ENCODE measurements at regions not wholly inside any gene's neighbourhood (a gene's known extent, or its start where the extent isn't known, plus 50 kb on each side); places are given as distances from the start of the nearest gene placed in this dataset.

- in situ Hi-C loops (cut with MboI; ENCODE audit: low sequenced_read_pairs in 4 of 4), result no loop called here
Observed at GRCh38 chr1:80566867-80567266, 1233.9 kb upstream of the ADGRL2 start.

GRCh38 chr1:80566123-80566522, 1234.6 kb upstream of the ADGRL2 start:
- DNase-seq (no peak), ATAC-seq (no peak)
- TF ChIP-seq POLR2A (IDR thresholded peaks at IDR 0.05) (no peak), CTCF (IDR thresholded peaks at IDR 0.05 in 4 of 5, conservative IDR thresholded peaks at IDR 0.05 in 1 of 5) (no peak)

More at GRCh38 chr1:80566867-80567266, 1233.9 kb upstream of the ADGRL2 start:
- Histone ChIP-seq H3K9me3 (no peaks in the 10 kb centered on the region), H3K4me1 (no peaks in the 10 kb centered on the region), H3K27me3 (no peaks in the 10 kb centered on the region), H3K36me3 (no peaks in the 10 kb centered on the region), H3K27ac (no peak overlapping the region), H3K4me3 (no peak overlapping the region)
- intact Hi-C loops (cut with DNase I; ENCODE audit: low total_unique reads), result no loop called here
- no peak for TF ChIP-seq POLR2A (IDR thresholded peaks at IDR 0.05)
- TF ChIP-seq CTCF (IDR thresholded peaks at IDR 0.05 in 4 of 5, conservative IDR thresholded peaks at IDR 0.05 in 1 of 5), result no peak
- no peak for ATAC-seq
- no peak for DNase-seq

GRCh38 chr1:80565406-80565805, 1235.3 kb upstream of the ADGRL2 start:
- no peaks in the 10 kb centered on the region for H3K36me3 ChIP-seq
- H3K9me3 ChIP-seq, result no peaks in the 10 kb centered on the region
- in situ Hi-C loops (cut with MboI; ENCODE audit: low sequenced_read_pairs in 4 of 4), result no loop called here
- H3K4me1 ChIP-seq, result no peaks in the 10 kb centered on the region
- DNase-seq, result no peak
- intact Hi-C loops (cut with DNase I; ENCODE audit: low total_unique reads), result no loop called here
- H3K27ac ChIP-seq, result no peak overlapping the region
- H3K27me3 ChIP-seq, result no peaks in the 10 kb centered on the region
- no peak for ATAC-seq
- TF ChIP-seq CTCF (IDR thresholded peaks at IDR 0.05 in 4 of 5, conservative IDR thresholded peaks at IDR 0.05 in 1 of 5), result no peak
- TF ChIP-seq POLR2A (IDR thresholded peaks at IDR 0.05), result no peak
- no peak overlapping the region for H3K4me3 ChIP-seq

More at GRCh38 chr1:80566123-80566522, 1234.6 kb upstream of the ADGRL2 start:
- no peaks in the 10 kb centered on the region for H3K27me3 ChIP-seq
- no peak overlapping the region for H3K4me3 ChIP-seq
- no peaks in the 10 kb centered on the region for H3K9me3 ChIP-seq
- in situ Hi-C loops (cut with MboI; ENCODE audit: low sequenced_read_pairs in 4 of 4) (no loop called here), intact Hi-C loops (cut with DNase I; ENCODE audit: low total_unique reads) (no loop called here)
- no peak overlapping the region for H3K27ac ChIP-seq
- H3K36me3 ChIP-seq, result no peaks in the 10 kb centered on the region
- no peaks in the 10 kb centered on the region for H3K4me1 ChIP-seq

- intact Hi-C loops (cut with DNase I; ENCODE audit: low total_unique reads), result no loop called here
Observed at GRCh38 chr1:80542231-80542630, 1258.5 kb upstream of the ADGRL2 start.

More at GRCh38 chr1:80542231-80542630, 1258.5 kb upstream of the ADGRL2 start:
- no peak for ATAC-seq
- no peak overlapping the region for H3K27ac ChIP-seq
- no peak overlapping the region for H3K4me3 ChIP-seq
- no peaks in the 10 kb centered on the region for H3K9me3 ChIP-seq
- H3K36me3 ChIP-seq, result no peaks in the 10 kb centered on the region
- no peaks in the 10 kb centered on the region for H3K4me1 ChIP-seq
- no peaks in the 10 kb centered on the region for H3K27me3 ChIP-seq
- in situ Hi-C loops (cut with MboI; ENCODE audit: low sequenced_read_pairs in 4 of 4), result no loop called here
- no peak for TF ChIP-seq CTCF (IDR thresholded peaks at IDR 0.05 in 4 of 5, conservative IDR thresholded peaks at IDR 0.05 in 1 of 5)
- no peak for TF ChIP-seq POLR2A (IDR thresholded peaks at IDR 0.05)
- no peak for DNase-seq
